ENCODE measurements at regions not wholly inside any gene's neighbourhood (a gene's known extent, or its start where the extent isn't known, plus 50 kb on each side); places are given as distances from the start of the nearest gene placed in this dataset.

- TF ChIP-seq CTCF (IDR thresholded peaks at IDR 0.05; ENCODE audit: borderline replicate concordance, extremely low read depth, insufficient read depth), result no peak
- Histone ChIP-seq H3K9me3 (ENCODE audit: control insufficient read depth in 2 of 3, insufficient read depth in 1 of 3, low read length in 3 of 3) (no peaks in the 10 kb centered on the region), H3K9ac (ENCODE audit: low read length in 3 of 3) (no peak overlapping the region), H3K36me3 (ENCODE audit: control insufficient read depth in 2 of 3, insufficient read depth in 3 of 3, low read length in 3 of 3) (no peaks in the 10 kb centered on the region), H3K4me3 (ENCODE audit: low read length in 3 of 3) (no peak overlapping the region), H3K27me3 (ENCODE audit: control insufficient read depth, insufficient read depth, low read length) (no peaks in the 10 kb centered on the region), H3K4me1 (ENCODE audit: control insufficient read depth in 2 of 3, insufficient read depth in 2 of 3, low read depth in 1 of 3, low read length in 3 of 3) (no peaks in the 10 kb centered on the region), H3K27ac (ENCODE audit: low read depth in 2 of 2, low read length in 2 of 2) (no peak overlapping the region)
- peak in 2 of 5 donors; percentile 14 to 52 for DNase-seq
- FAIRE-seq, result peak; percentile 53
- intact Hi-C loops (cut with DNase I), result no loop called here
These were observed 290.9 kb downstream of the IRS1 start for GRCh38 chr2:226508683-226509082.

GRCh38 chr2:226508005-226508404 lies 291.6 kb downstream of the IRS1 start:
- no peaks in the 10 kb centered on the region for H3K36me3 ChIP-seq (ENCODE audit: control insufficient read depth in 2 of 3, insufficient read depth in 3 of 3, low read length in 3 of 3)
- H3K27ac ChIP-seq (ENCODE audit: low read depth in 2 of 2, low read length in 2 of 2), result no peak overlapping the region
- no peak for TF ChIP-seq CTCF (IDR thresholded peaks at IDR 0.05; ENCODE audit: borderline replicate concordance, extremely low read depth, insufficient read depth)
- H3K27me3 ChIP-seq (ENCODE audit: control insufficient read depth, insufficient read depth, low read length), result no peaks in the 10 kb centered on the region
- H3K9me3 ChIP-seq (ENCODE audit: control insufficient read depth in 2 of 3, insufficient read depth in 1 of 3, low read length in 3 of 3), result no peaks in the 10 kb centered on the region
- DNase-seq (no peak), FAIRE-seq (no peak)
- no peak overlapping the region for H3K4me3 ChIP-seq (ENCODE audit: low read length in 3 of 3)
- no peak overlapping the region for H3K9ac ChIP-seq (ENCODE audit: low read length in 3 of 3)
- H3K4me1 ChIP-seq (ENCODE audit: control insufficient read depth in 2 of 3, insufficient read depth in 2 of 3, low read depth in 1 of 3, low read length in 3 of 3), result no peaks in the 10 kb centered on the region
- intact Hi-C loops (cut with DNase I), result no loop called here

GRCh38 chr2:226497146-226497909 lies 302.3 kb downstream of the IRS1 start:
- FAIRE-seq (no peak), DNase-seq (no peak)
- no peak overlapping the region for H3K27ac ChIP-seq (ENCODE audit: low read depth in 2 of 2, low read length in 2 of 2)
- no peaks in the 10 kb centered on the region for H3K27me3 ChIP-seq (ENCODE audit: control insufficient read depth, insufficient read depth, low read length)
- H3K9ac ChIP-seq (ENCODE audit: low read length in 3 of 3), result no peak overlapping the region
- no peak overlapping the region for H3K4me3 ChIP-seq (ENCODE audit: low read length in 3 of 3)
- peaks cover 0 to 11% (median 0%) of the 10 kb centered on the region in 3 donors for H3K4me1 ChIP-seq (ENCODE audit: control insufficient read depth in 2 of 3, insufficient read depth in 2 of 3, low read depth in 1 of 3, low read length in 3 of 3)
- TF ChIP-seq CTCF (IDR thresholded peaks at IDR 0.05; ENCODE audit: borderline replicate concordance, extremely low read depth, insufficient read depth), result no peak
- H3K9me3 ChIP-seq (ENCODE audit: control insufficient read depth in 2 of 3, insufficient read depth in 1 of 3, low read length in 3 of 3), result peaks cover 0 to 2% (median 0%) of the 10 kb centered on the region in 3 donors
- H3K36me3 ChIP-seq (ENCODE audit: control insufficient read depth in 2 of 3, insufficient read depth in 3 of 3, low read length in 3 of 3), result no peaks in the 10 kb centered on the region
- intact Hi-C loops (cut with DNase I), result no loop called here

GRCh38 chr2:226496273-226496550 lies 303.4 kb downstream of the IRS1 start:
- Histone ChIP-seq H3K9ac (ENCODE audit: low read length in 3 of 3) (no peak overlapping the region), H3K4me3 (ENCODE audit: low read length in 3 of 3) (no peak overlapping the region), H3K27ac (ENCODE audit: low read depth in 2 of 2, low read length in 2 of 2) (peak overlapping the region in 1 of 2 donors; percentile 53), H3K36me3 (ENCODE audit: control insufficient read depth in 2 of 3, insufficient read depth in 3 of 3, low read length in 3 of 3) (no peaks in the 10 kb centered on the region), H3K4me1 (ENCODE audit: control insufficient read depth in 2 of 3, insufficient read depth in 2 of 3, low read depth in 1 of 3, low read length in 3 of 3) (peaks cover 0 to 11% (median 0%) of the 10 kb centered on the region in 3 donors), H3K27me3 (ENCODE audit: control insufficient read depth, insufficient read depth, low read length) (no peaks in the 10 kb centered on the region), H3K9me3 (ENCODE audit: control insufficient read depth in 2 of 3, insufficient read depth in 1 of 3, low read length in 3 of 3) (no peaks in the 10 kb centered on the region)
- FAIRE-seq, result no peak
- no peak for TF ChIP-seq CTCF (IDR thresholded peaks at IDR 0.05; ENCODE audit: borderline replicate concordance, extremely low read depth, insufficient read depth)
- no peak for DNase-seq
- intact Hi-C loops (cut with DNase I), result no loop called here
